Gastrocnemius medialis (tissue), 4 donors: ENCODE measurements at regions not wholly inside any gene's neighbourhood (a gene's known extent, or its start where the extent isn't known, plus 50 kb on each side); places are given as distances from the start of the nearest gene placed in this dataset.

Experiments
- ATAC-seq, 2 donors: fragments of 150-250 bp; one replicate each; pipeline ENCODE4 v1.9.1; 2016
- DNase-seq, 2 donors: peaks; one replicate each; pipeline ENCODE4 v3.0.0-alpha.2; 2019
- H3K27ac ChIP-seq, 4 donors: fragments of 200-600 bp; sonication (generic); 1 replicate in 1 of 4; 2 replicates in 3 of 4; pipeline ENCODE4 v1.5.1; 2016 to 2018; ENCODE audit warnings: mild to moderate bottlenecking in 2 of 4, moderate library complexity in 1 of 4
- H3K27me3 ChIP-seq, 3 donors: fragments of 200-600 bp; sonication (generic) in 2 of 3; 1 replicate in 1 of 3; 2 replicates in 2 of 3; pipeline versions ENCODE4 v1.5.1 to v1.6.0; 2016 to 2019; ENCODE audit warnings: mild to moderate bottlenecking in 1 of 3, moderate library complexity in 1 of 3
- H3K36me3 ChIP-seq, 2 donors: fragments of 200-600 bp; sonication (generic) in 1 of 2; one replicate each; pipeline ENCODE4 v1.5.1; 2017 to 2018
- H3K4me1 ChIP-seq, 2 donors: fragments of 200-600 bp; sonication (generic) in 1 of 2; one replicate each; pipeline ENCODE4 v1.5.1; 2016 to 2017; ENCODE audit warnings: mild to moderate bottlenecking in 2 of 2
- H3K4me3 ChIP-seq, 4 donors: fragments of 200-600 bp; sonication (generic) in 3 of 4; 1 replicate in 1 of 4; 2 replicates in 3 of 4; pipeline ENCODE4 v1.5.1; 2016 to 2019; ENCODE audit warnings: mild to moderate bottlenecking in 2 of 4
- H3K9me3 ChIP-seq, 3 donors: fragments of 200-600 bp; sonication (generic) in 2 of 3; 1 replicate in 1 of 3; 2 replicates in 2 of 3; pipeline ENCODE4 v1.5.1; 2016 to 2019
- CTCF ChIP-seq, 5 experiments: fragments of 450-650 bp in 3 of 5; fragments of 200-600 bp in 2 of 5; sonication (generic) in 2 of 5; IDR thresholded peaks in 4 of 5; conservative IDR thresholded peaks in 1 of 5; 1 replicate in 4 of 5; 2 replicates in 1 of 5; pipeline ENCODE4 v1.5.1; 2016 to 2019; ENCODE audit warnings: antibody characterized with exemption in 5 of 5, mild to moderate bottlenecking in 3 of 5, moderate library complexity in 3 of 5
- POLR2A ChIP-seq, 2 donors: fragments of 450-650 bp; IDR thresholded peaks; one replicate each; pipeline ENCODE4 v1.6.1; 2017; ENCODE audit warnings: antibody characterized with exemption in 2 of 2, mild to moderate bottlenecking in 2 of 2, moderate library complexity in 2 of 2
- in situ Hi-C, 4 donors: fragments of 200-750 bp; cut with MboI; loops; one replicate each; pipeline versions ENCODE4 v1.15.0 to v1.8.0; 2017; ENCODE audit warnings: low sequenced_read_pairs in 4 of 4
- intact Hi-C: fragments of 100-400 bp; cut with DNase I; formaldehyde crosslinking; loops from one replicate; pipeline ENCODE4 v1.15.1; 2023; ENCODE audit warnings: low total_unique reads

DNA sequence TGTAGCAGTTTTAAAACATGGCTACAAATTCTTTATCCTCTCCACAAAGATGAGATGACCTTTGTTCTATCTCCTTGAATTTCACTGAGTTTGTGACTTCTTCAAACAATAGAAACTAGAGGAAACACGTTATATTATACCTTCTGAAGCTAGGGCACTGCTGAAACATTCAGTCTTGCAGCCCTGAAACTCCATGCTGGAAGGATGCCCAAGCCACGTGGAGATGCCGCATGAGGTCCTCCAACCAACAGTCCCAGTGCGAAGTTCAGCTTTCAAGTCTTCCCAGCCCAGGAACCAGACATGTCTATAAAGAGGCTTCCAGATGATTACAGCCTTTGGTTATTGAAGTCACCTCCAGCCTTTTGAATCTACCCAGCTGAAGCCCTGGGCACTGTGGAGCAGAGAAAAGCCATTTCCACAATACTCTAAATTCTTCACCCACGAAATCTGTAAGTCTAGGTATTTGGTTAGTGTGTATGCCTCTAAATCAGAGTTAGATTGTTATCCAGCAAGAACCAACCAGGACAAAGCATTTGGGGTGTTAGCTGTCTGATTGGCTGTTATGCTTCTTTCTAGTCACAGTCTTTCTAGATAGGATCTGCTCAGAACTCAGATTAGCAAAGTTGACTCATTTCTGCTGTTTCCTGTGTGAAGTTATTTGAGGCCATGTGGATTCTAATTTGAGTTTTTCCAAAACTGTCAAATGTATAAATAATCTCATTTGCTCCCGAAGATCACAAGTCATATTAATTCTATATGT is 186.5 kb upstream of the TMEM72 start:
- H3K27me3 ChIP-seq: no peaks in the 10 kb centered on the region
- H3K36me3 ChIP-seq: no peaks in the 10 kb centered on the region
- no peak for TF ChIP-seq CTCF (IDR thresholded peaks at IDR 0.05 in 4 of 5, conservative IDR thresholded peaks at IDR 0.05 in 1 of 5)
- TF ChIP-seq POLR2A (IDR thresholded peaks at IDR 0.05): no peak
- DNase-seq: no peak
- H3K4me1 ChIP-seq: peaks cover 0 to 5% of the 10 kb centered on the region in 2 donors
- in situ Hi-C loops: no loop called here
- intact Hi-C loops: no loop called here
- no peaks in the 10 kb centered on the region for H3K9me3 ChIP-seq
- no peak for ATAC-seq
- H3K27ac ChIP-seq: no peak overlapping the region
- no peak overlapping the region for H3K4me3 ChIP-seq

DNA sequence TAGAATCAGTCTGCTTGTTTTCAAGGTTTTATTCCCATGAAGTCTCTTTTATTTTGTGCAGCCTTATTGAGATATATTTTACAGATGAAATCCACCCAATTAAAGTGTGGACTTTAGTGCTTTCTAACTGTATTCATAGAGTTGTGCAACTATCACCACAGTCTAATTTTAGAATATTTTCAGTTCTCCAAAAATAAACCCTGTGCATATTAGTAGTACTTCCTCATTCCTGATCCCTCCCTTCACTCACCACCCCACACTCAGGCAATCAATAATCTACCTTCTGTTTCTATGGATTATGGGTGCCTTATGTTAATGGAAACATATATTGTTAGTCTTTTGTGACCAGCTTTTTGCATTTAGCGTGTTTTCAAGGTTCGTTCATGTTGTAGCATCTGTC is 185.7 kb upstream of the TMEM72 start:
- Histone ChIP-seq H3K9me3 (no peaks in the 10 kb centered on the region), H3K4me3 (no peak overlapping the region), H3K27me3 (no peaks in the 10 kb centered on the region), H3K36me3 (no peaks in the 10 kb centered on the region), H3K27ac (no peak overlapping the region), H3K4me1 (peaks cover 0 to 5% of the 10 kb centered on the region in 2 donors)
- DNase-seq (no peak), ATAC-seq (no peak)
- TF ChIP-seq CTCF (IDR thresholded peaks at IDR 0.05 in 4 of 5, conservative IDR thresholded peaks at IDR 0.05 in 1 of 5) (no peak), POLR2A (IDR thresholded peaks at IDR 0.05) (no peak)
- in situ Hi-C loops: no loop called here
- intact Hi-C loops: no loop called here

GRCh38 chr10:44731283-44731682 is 179.9 kb upstream of the TMEM72 start:
- in situ Hi-C loops (no loop called here), intact Hi-C loops (no loop called here)
- no peaks in the 10 kb centered on the region for H3K9me3 ChIP-seq
- no peak overlapping the region for H3K27ac ChIP-seq
- no peak overlapping the region for H3K4me3 ChIP-seq
- no peaks in the 10 kb centered on the region for H3K36me3 ChIP-seq
- no peaks in the 10 kb centered on the region for H3K4me1 ChIP-seq
- TF ChIP-seq CTCF (IDR thresholded peaks at IDR 0.05 in 4 of 5, conservative IDR thresholded peaks at IDR 0.05 in 1 of 5) (no peak), POLR2A (IDR thresholded peaks at IDR 0.05) (no peak)
- no peaks in the 10 kb centered on the region for H3K27me3 ChIP-seq
- ATAC-seq: no peak
- no peak for DNase-seq

DNA sequence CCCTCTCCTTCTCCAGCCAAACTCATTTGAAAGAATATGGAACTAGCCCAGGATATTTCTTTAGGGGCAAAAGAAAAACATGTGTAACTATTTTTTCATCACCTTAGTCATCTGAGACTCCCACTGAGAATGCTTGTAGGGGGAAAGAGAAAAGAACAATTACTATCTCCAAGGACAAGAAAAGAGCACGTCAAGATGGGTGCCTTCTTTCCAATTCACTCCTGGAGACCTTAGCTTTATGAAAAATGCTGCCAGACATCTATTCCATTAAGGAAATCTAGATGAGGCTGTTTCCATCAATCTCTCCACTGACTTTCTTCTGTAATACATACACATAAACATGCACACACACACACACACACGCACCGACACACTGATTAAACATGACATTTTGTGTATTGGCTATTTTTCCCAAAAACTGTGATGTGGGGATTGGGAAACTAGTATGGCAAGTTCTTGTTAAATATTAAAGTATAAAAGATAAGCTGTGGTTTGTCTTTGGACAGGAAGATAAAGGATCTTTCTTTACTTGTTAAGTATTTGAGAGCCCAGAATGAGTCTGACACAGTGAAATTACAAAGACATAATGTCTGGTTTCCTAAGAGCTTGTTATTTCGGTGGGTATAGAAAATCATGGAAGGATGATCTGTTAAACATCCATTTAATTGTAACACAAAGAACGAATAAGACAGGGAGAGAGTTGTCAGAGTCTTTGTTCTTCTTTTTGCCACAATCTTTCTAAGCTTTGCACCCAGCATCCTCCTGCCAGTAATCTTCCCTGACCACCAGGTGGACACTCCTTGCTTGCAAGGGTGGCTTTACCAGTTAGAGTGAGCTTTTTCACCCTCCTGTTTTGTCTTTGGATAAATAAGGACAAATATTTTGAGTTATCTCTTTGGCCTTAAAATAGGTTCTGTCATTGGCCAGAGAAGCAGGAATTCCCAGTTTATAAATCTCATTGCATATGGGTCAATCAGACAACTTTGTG is 177.3 kb upstream of the TMEM72 start:
- Histone ChIP-seq H3K4me1 (no peaks in the 10 kb centered on the region), H3K27me3 (no peaks in the 10 kb centered on the region), H3K4me3 (no peak overlapping the region), H3K27ac (no peak overlapping the region), H3K9me3 (no peaks in the 10 kb centered on the region), H3K36me3 (no peaks in the 10 kb centered on the region)
- intact Hi-C loops (no loop called here), in situ Hi-C loops (no loop called here)
- DNase-seq (no peak), ATAC-seq (no peak)
- TF ChIP-seq POLR2A (IDR thresholded peaks at IDR 0.05) (no peak), CTCF (IDR thresholded peaks at IDR 0.05 in 4 of 5, conservative IDR thresholded peaks at IDR 0.05 in 1 of 5) (no peak)
